ENCODE measurements at regions not wholly inside any gene's neighbourhood (a gene's known extent, or its start where the extent isn't known, plus 50 kb on each side); places are given as distances from the start of the nearest gene placed in this dataset.

- TF ChIP-seq ZNF274 (IDR thresholded peaks at IDR 0.05; ENCODE audit: low read depth, low read length) (no peak), TCF7L2 (IDR thresholded peaks at IDR 0.05; ENCODE audit: borderline replicate concordance, extremely low read depth, insufficient read depth, insufficient read length) (no peak), RAD21 (IDR thresholded peaks at IDR 0.05; ENCODE audit: low read depth) (no peak)
Observed at GRCh38 chr1:234821840-234822239, 211.9 kb upstream of the IRF2BP2 start.
